SK-N-MC (cell line): ENCODE measurements at regions not wholly inside any gene's neighbourhood (a gene's known extent, or its start where the extent isn't known, plus 50 kb on each side); places are given as distances from the start of the nearest gene placed in this dataset.
"Not testable (repeated sequence)": the region's sequence is repeated elsewhere in the genome, so short reads cannot be mapped to it uniquely, and the experiment has no call there.

ENCODE experiments used
- EZH2 ChIP-seq: fragments of 200-600 bp; sonication (generic); IDR thresholded peaks from one replicate; pipeline ENCODE4 v1.6.1; 2017; ENCODE audit warnings: antibody characterized with exemption
- POLR2AphosphoS5 ChIP-seq: IDR thresholded peaks from 2 replicates; pipeline ENCODE4 v1.6.1; 2012; ENCODE audit warnings: mild to moderate bottlenecking, low read depth, low read length, borderline replicate concordance

GRCh38 chr12:131293071-131294015 lies 339.6 kb downstream of the ADGRD1 start:
- TF ChIP-seq POLR2AphosphoS5, EZH2: not testable (repeated sequence)
